HG03066 (cell line): ENCODE measurements at regions not wholly inside any gene's neighbourhood (a gene's known extent, or its start where the extent isn't known, plus 50 kb on each side); places are given as distances from the start of the nearest gene placed in this dataset.

Experiments used
- ATAC-seq: cut with Tn5 transposase; IDR thresholded peaks from one replicate; pipeline ENCODE4 v1.9.1; 2021; ENCODE audit warnings: low read depth; ENCODE audit not compliant: unreplicated experiment

- ATAC-seq: no peak
Measured at GRCh38 chr2:235287375-235287733, 206.5 kb upstream of the AGAP1 start.

DNA sequence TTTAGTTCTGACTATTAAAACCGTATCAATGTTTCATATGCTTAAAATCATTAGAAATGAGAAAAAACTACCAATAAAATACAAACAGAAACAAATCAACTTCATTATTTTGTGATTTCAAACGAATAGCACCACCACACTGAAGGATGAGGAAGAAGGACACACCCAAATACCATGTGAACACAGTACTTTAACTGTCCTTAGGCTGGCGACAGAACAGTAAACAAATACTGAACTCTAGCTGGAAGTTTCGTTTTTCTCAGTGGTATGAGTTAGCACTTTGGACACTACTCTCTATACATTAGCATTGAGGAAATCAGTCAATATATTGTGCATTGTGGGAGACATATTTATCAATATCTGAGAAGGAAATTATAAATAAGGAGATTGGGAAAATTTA, 202.4 kb upstream of the AGAP1 start:
- ATAC-seq: no peak

DNA sequence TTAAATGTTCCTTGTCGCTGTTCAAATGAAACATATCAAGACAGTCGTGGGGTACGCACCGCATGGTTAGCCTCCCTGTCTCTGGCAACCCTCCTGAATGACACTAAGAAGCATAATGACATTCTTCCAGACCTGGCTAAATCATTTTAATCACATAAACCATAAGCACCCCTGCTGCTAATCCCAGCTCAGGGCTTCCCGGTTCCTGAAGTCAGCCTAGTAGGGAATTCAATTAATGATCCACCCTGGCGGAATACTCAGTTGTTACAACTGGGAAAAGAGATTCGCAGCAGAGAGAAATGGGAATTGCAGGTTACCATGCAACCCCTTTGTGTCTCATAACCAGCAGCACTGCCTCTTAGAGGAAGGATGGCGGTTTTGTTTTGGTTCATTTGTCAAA, 200.8 kb upstream of the AGAP1 start:
- ATAC-seq: no peak

GRCh38 chr2:235295831-235296230, 198.0 kb upstream of the AGAP1 start:
- no peak for ATAC-seq

- no peak for ATAC-seq
Measured at GRCh38 chr2:235300368-235301201, 193.3 kb upstream of the AGAP1 start.

DNA sequence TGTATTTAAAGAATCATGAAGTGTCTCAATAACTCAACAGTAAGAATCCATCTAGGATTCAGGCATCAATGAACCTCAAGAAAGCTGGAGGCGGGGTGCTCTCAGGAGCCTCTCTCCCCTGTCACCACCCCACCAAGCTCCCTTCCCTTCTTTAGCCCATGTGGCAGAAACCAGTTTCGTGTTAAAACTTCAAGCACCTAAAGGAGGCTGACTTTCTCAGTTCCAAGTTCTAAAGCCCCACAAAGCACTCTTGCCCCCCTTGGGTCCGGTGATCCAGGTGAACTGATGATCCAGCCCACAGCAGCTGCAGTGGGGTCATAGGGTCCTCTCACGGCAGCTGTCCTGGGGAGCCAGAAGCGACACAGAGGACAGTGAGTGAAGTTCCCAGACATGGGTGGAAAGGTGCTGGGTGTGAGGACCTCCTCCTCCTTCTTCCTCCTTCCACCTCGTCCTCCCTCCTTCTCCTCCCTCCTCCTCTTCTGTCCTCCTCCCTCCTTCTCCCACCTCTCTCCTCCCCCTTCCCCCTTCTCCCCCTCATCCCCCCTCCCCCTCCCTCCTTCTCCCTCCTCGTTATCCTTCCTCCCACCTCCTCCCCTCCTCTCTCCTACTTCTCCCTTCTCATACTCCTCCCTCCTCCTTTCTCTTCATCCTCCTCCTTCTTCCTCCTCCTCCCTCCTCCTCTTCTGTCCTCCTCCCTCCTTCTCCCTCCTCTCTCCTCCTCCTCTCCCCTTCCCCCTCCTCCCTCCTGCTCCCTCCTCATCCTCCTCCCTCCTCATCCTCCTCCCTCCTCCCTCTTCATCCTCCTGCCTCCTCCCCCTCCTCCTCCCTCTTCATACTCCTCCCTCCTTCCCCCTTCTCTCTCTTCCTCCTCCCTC, 192.4 kb upstream of the AGAP1 start:
- ATAC-seq: no peak

DNA sequence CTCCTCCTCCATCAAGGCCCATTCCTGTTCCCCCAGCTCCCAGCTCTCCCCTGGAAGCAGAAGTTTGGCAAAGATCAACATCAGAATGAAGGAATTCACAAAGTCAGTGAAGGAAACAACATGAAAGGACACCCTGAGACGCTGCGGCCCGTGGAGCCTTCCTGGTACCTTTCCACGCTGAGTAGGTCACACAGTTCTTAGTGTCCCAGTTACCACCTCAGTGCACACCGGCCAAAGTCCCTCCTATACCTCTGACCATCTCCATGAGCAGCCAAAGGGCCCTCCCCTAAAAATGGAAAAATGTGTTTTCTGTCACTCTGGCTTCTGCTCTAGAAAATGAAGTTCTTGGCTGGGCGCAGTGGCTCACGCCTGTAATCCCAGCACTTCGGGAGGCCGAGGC, 191.6 kb upstream of the AGAP1 start:
- no peak for ATAC-seq

- no peak for ATAC-seq
Measured at GRCh38 chr2:235303499-235304291, 190.1 kb upstream of the AGAP1 start.

- ATAC-seq: no peak
Measured at GRCh38 chr2:235305678-235306077, 188.2 kb upstream of the AGAP1 start.

DNA sequence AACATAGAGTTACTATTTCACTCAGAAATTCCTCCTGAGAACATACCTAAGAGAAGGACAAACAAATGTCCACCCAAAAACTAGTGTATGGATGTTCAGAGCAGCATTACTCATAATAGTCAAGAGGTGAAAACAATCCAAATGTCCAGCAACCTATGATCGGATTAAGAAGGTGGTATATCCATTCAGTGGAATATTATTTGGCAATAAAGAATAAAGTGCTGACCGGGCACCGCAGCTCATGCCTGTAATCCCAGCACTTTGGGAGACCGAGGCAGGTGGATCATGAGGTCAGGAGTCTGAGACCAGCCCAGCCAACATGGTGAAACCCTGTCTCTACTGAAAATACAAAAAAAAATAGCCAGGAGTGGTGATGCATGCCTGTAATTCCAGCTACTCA, 182.8 kb upstream of the AGAP1 start:
- no peak for ATAC-seq

- ATAC-seq: no peak
Measured at GRCh38 chr2:235312571-235312970, 181.3 kb upstream of the AGAP1 start.

GRCh38 chr2:235314371-235314930, 179.4 kb upstream of the AGAP1 start:
- ATAC-seq: no peak

DNA sequence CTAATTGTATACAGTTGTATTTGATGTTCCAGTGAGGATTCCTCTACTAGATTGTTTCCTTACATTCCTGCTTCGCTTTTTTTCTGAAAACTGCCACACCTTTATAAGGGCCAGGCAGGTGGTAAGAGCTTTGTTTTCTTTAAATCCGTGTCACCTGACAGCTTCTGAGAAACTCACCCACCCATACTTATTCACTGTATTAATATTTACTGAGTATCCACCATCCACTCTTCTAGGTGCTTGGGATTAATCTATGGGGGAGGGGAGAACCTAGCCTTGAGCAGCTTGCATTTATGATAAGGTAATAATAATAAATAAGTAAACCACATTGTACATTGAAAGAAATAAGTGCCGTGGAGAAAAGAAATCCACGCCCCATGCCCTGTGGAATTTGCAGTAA, 174.7 kb upstream of the AGAP1 start:
- ATAC-seq: no peak

DNA sequence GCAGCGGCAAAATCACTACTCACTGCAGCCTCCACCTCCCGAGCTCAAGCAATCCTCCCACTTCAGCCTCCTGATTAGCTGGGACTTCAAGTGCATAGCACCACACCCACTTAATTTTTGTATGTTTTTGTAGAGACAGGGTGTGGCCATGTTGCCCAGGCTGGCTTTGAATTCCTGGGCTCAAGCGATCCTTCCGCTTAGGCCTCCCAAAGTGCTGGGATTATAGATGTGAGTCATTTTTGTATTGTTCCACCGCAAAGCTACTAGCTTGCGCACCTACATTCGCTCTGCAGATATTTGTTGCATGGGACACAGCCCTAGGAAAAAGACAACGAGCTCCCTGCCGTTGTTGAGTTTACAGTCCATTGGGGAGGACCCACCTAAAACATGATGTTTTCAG, 173.5 kb upstream of the AGAP1 start:
- ATAC-seq: no peak

- no peak for ATAC-seq
Measured at GRCh38 chr2:235324324-235324723, 169.5 kb upstream of the AGAP1 start.

GRCh38 chr2:235325151-235325550, 168.7 kb upstream of the AGAP1 start:
- no peak for ATAC-seq

DNA sequence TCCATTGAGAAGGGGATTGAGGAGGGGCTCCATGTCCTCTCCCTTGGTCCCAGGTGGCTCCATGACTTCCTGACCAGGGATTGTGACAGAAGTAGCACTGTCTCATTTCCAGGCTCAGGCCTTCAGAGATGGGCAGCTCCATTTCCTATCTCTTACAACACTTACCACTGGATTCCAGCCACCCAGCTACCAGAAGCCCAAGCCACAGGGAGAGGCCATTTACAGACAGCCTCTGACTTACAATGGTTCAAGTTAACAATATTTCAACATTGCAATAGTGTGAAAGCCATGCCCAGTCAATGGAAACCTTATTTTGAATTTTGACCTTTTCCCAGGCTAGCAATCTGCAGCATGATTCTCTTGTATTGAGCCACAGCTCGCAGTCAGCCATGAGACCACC, 164.9 kb upstream of the AGAP1 start:
- ATAC-seq: no peak

DNA sequence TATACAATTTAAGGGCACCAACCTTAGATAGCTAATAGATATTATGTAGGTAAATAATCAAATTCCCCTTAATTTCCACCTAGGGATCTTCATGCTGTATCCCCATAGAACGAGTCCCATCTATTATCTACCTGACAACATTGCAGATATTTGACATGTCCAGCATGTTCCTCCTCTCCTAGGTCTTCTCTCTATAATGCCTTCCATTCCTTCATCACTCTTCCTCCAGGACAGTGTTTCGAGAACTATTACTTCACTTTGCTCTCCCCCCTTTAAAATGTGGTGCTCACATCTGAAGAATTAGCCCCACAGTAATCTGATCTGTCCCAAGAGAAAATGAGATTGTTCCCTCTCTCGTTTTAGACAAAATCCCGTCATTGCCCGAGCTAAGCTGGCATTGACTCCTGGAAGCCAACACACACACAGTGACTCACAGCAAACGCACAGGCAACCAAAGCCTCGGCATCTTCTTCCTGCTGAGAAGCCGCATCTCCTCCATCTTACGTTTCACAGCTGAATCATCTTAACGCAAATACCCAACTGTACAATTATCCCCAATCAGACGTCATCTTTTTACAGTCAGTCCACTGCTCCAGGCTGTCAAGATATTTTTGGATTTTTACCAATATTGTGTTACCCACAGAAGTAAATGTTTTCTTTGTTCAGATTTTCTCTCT, 162.9 kb upstream of the AGAP1 start:
- ATAC-seq: no peak

- ATAC-seq: no peak
Measured at GRCh38 chr2:235332240-235332890, 161.5 kb upstream of the AGAP1 start.

- ATAC-seq: no peak
Measured at GRCh38 chr2:235333076-235333475, 160.8 kb upstream of the AGAP1 start.
